Cerebellar cortex (tissue), 1 donor: ENCODE measurements at regions not wholly inside any gene's neighbourhood (a gene's known extent, or its start where the extent isn't known, plus 50 kb on each side); places are given as distances from the start of the nearest gene placed in this dataset.
"Not testable (repeated sequence)": the region's sequence is repeated elsewhere in the genome, so short reads cannot be mapped to it uniquely, and the experiment has no call there.

ENCODE experiments used
- DNase-seq: peaks from one replicate; pipeline ENCODE4 v3.0.0-alpha.2; 2015; ENCODE audit warnings: low spot score

- DNase-seq = no peak
Measured at GRCh38 chr6:125354649-125355048, 52.9 kb upstream of the HDDC2 start.

GRCh38 chr6:125356884-125357283, 55.1 kb upstream of the HDDC2 start:
- DNase-seq = no peak

GRCh38 chr6:125357515-125358256, 55.9 kb upstream of the HDDC2 start:
- DNase-seq = no peak

- DNase-seq = no peak
Measured at GRCh38 chr6:125358898-125359297, 57.1 kb upstream of the HDDC2 start.

GRCh38 chr6:125361868-125362267, 60.1 kb upstream of the HDDC2 start:
- no peak for DNase-seq

GRCh38 chr6:125363039-125363823, 61.5 kb upstream of the HDDC2 start:
- DNase-seq = no peak

GRCh38 chr6:125363824-125364165, 62.0 kb upstream of the HDDC2 start:
- DNase-seq = no peak

- DNase-seq = no peak
Measured at GRCh38 chr6:125365230-125365629, 63.5 kb upstream of the HDDC2 start.

- DNase-seq = no peak
Measured at GRCh38 chr6:125367036-125367782, 65.4 kb upstream of the HDDC2 start.

- DNase-seq = no peak
Measured at GRCh38 chr6:125370343-125370742, 68.6 kb upstream of the HDDC2 start.

GRCh38 chr6:125375013-125375412, 73.2 kb upstream of the HDDC2 start:
- DNase-seq = no peak

GRCh38 chr6:125375821-125376220, 74.1 kb upstream of the HDDC2 start:
- no peak for DNase-seq

GRCh38 chr6:125377621-125378020, 75.9 kb upstream of the HDDC2 start:
- DNase-seq = no peak

- DNase-seq = no peak
Measured at GRCh38 chr6:125379174-125379573, 77.4 kb upstream of the HDDC2 start.

- no peak for DNase-seq
Measured at GRCh38 chr6:125380474-125380873, 78.7 kb upstream of the HDDC2 start.

- DNase-seq = not testable (repeated sequence)
Measured at GRCh38 chr6:125386337-125386736, 84.6 kb upstream of the HDDC2 start.

GRCh38 chr6:125392682-125393081, 90.9 kb upstream of the HDDC2 start:
- DNase-seq = no peak

GRCh38 chr6:125393449-125393858, 91.7 kb upstream of the HDDC2 start:
- no peak for DNase-seq

- DNase-seq = no peak
Measured at GRCh38 chr6:125406741-125407140, 105.0 kb upstream of the HDDC2 start.

- DNase-seq = no peak
Measured at GRCh38 chr6:125414507-125414906, 112.7 kb upstream of the HDDC2 start.

GRCh38 chr6:125415913-125416312, 114.1 kb upstream of the HDDC2 start:
- DNase-seq = no peak

GRCh38 chr6:125421836-125422235, 120.1 kb upstream of the HDDC2 start:
- peak; percentile 1 for DNase-seq

GRCh38 chr6:125423047-125423446, 121.3 kb upstream of the HDDC2 start:
- DNase-seq = no peak
